Activated CD4-positive, alpha-beta T cell treated with anti-CD3 and anti-CD28 coated beads, Interleukin-2, amount 10 ng/mL, durations not matched to agents 7 days and 5 days (primary cell): ENCODE measurements at regions not wholly inside any gene's neighbourhood (a gene's known extent, or its start where the extent isn't known, plus 50 kb on each side); places are given as distances from the start of the nearest gene placed in this dataset.

Source experiments
- CTCF ChIA-PET: fragments of 350-600 bp; sonication (Branson Sonifier 250); formaldehyde crosslinking; loops from one replicate; lab custom pipeline; 2021; ENCODE audit warnings: antibody characterized with exemption; lab: Charles Lee
- POLR2A ChIA-PET: fragments of 350-600 bp; sonication (Branson Sonifier 250); formaldehyde crosslinking; loops from one replicate; lab custom pipeline; 2021; ENCODE audit warnings: antibody characterized with exemption; lab: Charles Lee
- DNase-seq: peaks from one replicate; pipeline ENCODE4 v3.0.0-alpha.2; 2020
- H3K27ac Mint-ChIP-seq: one replicate; pipeline ENCODE4 v1.8.0; 2021; ENCODE audit warnings: mild to moderate bottlenecking, moderate library complexity, mixed read lengths
- H3K27me3 Mint-ChIP-seq: one replicate; pipeline ENCODE4 v1.8.0; 2021; ENCODE audit warnings: mixed read lengths
- H3K36me3 Mint-ChIP-seq: one replicate; pipeline ENCODE4 v1.8.0; 2021; ENCODE audit warnings: low read depth, mixed read lengths
- H3K4me1 Mint-ChIP-seq: one replicate; pipeline ENCODE4 v1.8.0; 2021; ENCODE audit warnings: mixed read lengths
- H3K4me3 Mint-ChIP-seq: one replicate; pipeline ENCODE4 v1.8.0; 2021; ENCODE audit warnings: mild to moderate bottlenecking, moderate library complexity, mixed read lengths
- H3K9me3 Mint-ChIP-seq: one replicate; pipeline ENCODE4 v1.8.0; 2021; ENCODE audit warnings: mixed read lengths

GRCh38 chr4:61036071-61036684 is 163.9 kb upstream of the ADGRL3 start:
- POLR2A ChIA-PET = no interaction called here
- Mint-ChIP-seq H3K4me3 (no peak overlapping the region), H3K4me1 (no peaks in the 10 kb centered on the region), H3K27ac (no peak overlapping the region), H3K27me3 (no peaks in the 10 kb centered on the region), H3K36me3 (no peaks in the 10 kb centered on the region), H3K9me3 (peaks cover 6% of the 10 kb centered on the region)
- CTCF ChIA-PET = no interaction called here
- no peak for DNase-seq

- H3K4me1 Mint-ChIP-seq = no peaks in the 10 kb centered on the region
- POLR2A ChIA-PET = no interaction called here
- no peaks in the 10 kb centered on the region for H3K27me3 Mint-ChIP-seq
- no peak overlapping the region for H3K27ac Mint-ChIP-seq
- DNase-seq = no peak
- peaks cover 12% of the 10 kb centered on the region for H3K9me3 Mint-ChIP-seq
- no peak overlapping the region for H3K4me3 Mint-ChIP-seq
- CTCF ChIA-PET = no interaction called here
- H3K36me3 Mint-ChIP-seq = no peaks in the 10 kb centered on the region
These were observed 158.6 kb upstream of the ADGRL3 start for GRCh38 chr4:61041527-61041926.

GRCh38 chr4:61044837-61045236 is 155.3 kb upstream of the ADGRL3 start:
- ChIA-PET POLR2A (no interaction called here), CTCF (no interaction called here)
- no peak overlapping the region for H3K27ac Mint-ChIP-seq
- H3K4me1 Mint-ChIP-seq = no peaks in the 10 kb centered on the region
- H3K4me3 Mint-ChIP-seq = no peak overlapping the region
- no peaks in the 10 kb centered on the region for H3K27me3 Mint-ChIP-seq
- DNase-seq = no peak
- H3K9me3 Mint-ChIP-seq = peaks cover 13% of the 10 kb centered on the region
- H3K36me3 Mint-ChIP-seq = no peaks in the 10 kb centered on the region

- CTCF ChIA-PET = no interaction called here
- H3K36me3 Mint-ChIP-seq = no peaks in the 10 kb centered on the region
- no peaks in the 10 kb centered on the region for H3K4me1 Mint-ChIP-seq
- H3K9me3 Mint-ChIP-seq = peaks cover 10% of the 10 kb centered on the region
- H3K27ac Mint-ChIP-seq = no peak overlapping the region
- no peak overlapping the region for H3K4me3 Mint-ChIP-seq
- H3K27me3 Mint-ChIP-seq = no peaks in the 10 kb centered on the region
- POLR2A ChIA-PET = no interaction called here
- no peak for DNase-seq
These were observed 151.1 kb upstream of the ADGRL3 start for GRCh38 chr4:61049018-61049417.

GRCh38 chr4:61067381-61067780 is 132.7 kb upstream of the ADGRL3 start:
- no peaks in the 10 kb centered on the region for H3K4me1 Mint-ChIP-seq
- no peaks in the 10 kb centered on the region for H3K36me3 Mint-ChIP-seq
- no peak for DNase-seq
- POLR2A ChIA-PET = no interaction called here
- H3K27me3 Mint-ChIP-seq = no peaks in the 10 kb centered on the region
- CTCF ChIA-PET = no interaction called here
- no peak overlapping the region for H3K27ac Mint-ChIP-seq
- H3K4me3 Mint-ChIP-seq = no peak overlapping the region
- peaks cover 2% of the 10 kb centered on the region for H3K9me3 Mint-ChIP-seq

- no peaks in the 10 kb centered on the region for H3K4me1 Mint-ChIP-seq
- no peaks in the 10 kb centered on the region for H3K27me3 Mint-ChIP-seq
- H3K27ac Mint-ChIP-seq = no peak overlapping the region
- no peak for DNase-seq
- ChIA-PET CTCF (no interaction called here), POLR2A (no interaction called here)
- H3K36me3 Mint-ChIP-seq = no peaks in the 10 kb centered on the region
- H3K9me3 Mint-ChIP-seq = peaks cover 2% of the 10 kb centered on the region
- no peak overlapping the region for H3K4me3 Mint-ChIP-seq
These were observed 132.1 kb upstream of the ADGRL3 start for GRCh38 chr4:61068060-61068459.

GRCh38 chr4:61068745-61069144 is 131.4 kb upstream of the ADGRL3 start:
- DNase-seq = no peak
- no peak overlapping the region for H3K4me3 Mint-ChIP-seq
- no peaks in the 10 kb centered on the region for H3K27me3 Mint-ChIP-seq
- H3K27ac Mint-ChIP-seq = no peak overlapping the region
- POLR2A ChIA-PET = no interaction called here
- CTCF ChIA-PET = no interaction called here
- no peaks in the 10 kb centered on the region for H3K36me3 Mint-ChIP-seq
- H3K9me3 Mint-ChIP-seq = peaks cover 2% of the 10 kb centered on the region
- H3K4me1 Mint-ChIP-seq = no peaks in the 10 kb centered on the region

GRCh38 chr4:61070269-61070668 is 129.9 kb upstream of the ADGRL3 start:
- no peak overlapping the region for H3K4me3 Mint-ChIP-seq
- ChIA-PET CTCF (no interaction called here), POLR2A (no interaction called here)
- no peaks in the 10 kb centered on the region for H3K4me1 Mint-ChIP-seq
- H3K9me3 Mint-ChIP-seq = peaks cover 6% of the 10 kb centered on the region
- no peak overlapping the region for H3K27ac Mint-ChIP-seq
- H3K36me3 Mint-ChIP-seq = no peaks in the 10 kb centered on the region
- no peaks in the 10 kb centered on the region for H3K27me3 Mint-ChIP-seq
- DNase-seq = no peak

- no peak for DNase-seq
- peaks cover 6% of the 10 kb centered on the region for H3K9me3 Mint-ChIP-seq
- H3K27ac Mint-ChIP-seq = no peak overlapping the region
- ChIA-PET POLR2A (no interaction called here), CTCF (no interaction called here)
- H3K4me3 Mint-ChIP-seq = no peak overlapping the region
- H3K36me3 Mint-ChIP-seq = no peaks in the 10 kb centered on the region
- no peaks in the 10 kb centered on the region for H3K27me3 Mint-ChIP-seq
- no peaks in the 10 kb centered on the region for H3K4me1 Mint-ChIP-seq
These were observed 120.7 kb upstream of the ADGRL3 start for GRCh38 chr4:61079427-61079826.

- no peak overlapping the region for H3K27ac Mint-ChIP-seq
- H3K9me3 Mint-ChIP-seq = peaks cover 2% of the 10 kb centered on the region
- no peaks in the 10 kb centered on the region for H3K36me3 Mint-ChIP-seq
- no peaks in the 10 kb centered on the region for H3K4me1 Mint-ChIP-seq
- POLR2A ChIA-PET = no interaction called here
- no peak overlapping the region for H3K4me3 Mint-ChIP-seq
- CTCF ChIA-PET = no interaction called here
- DNase-seq = no peak
- no peaks in the 10 kb centered on the region for H3K27me3 Mint-ChIP-seq
These were observed 120.2 kb upstream of the ADGRL3 start for GRCh38 chr4:61079976-61080375.

GRCh38 chr4:61085534-61085933 is 114.6 kb upstream of the ADGRL3 start:
- Mint-ChIP-seq H3K4me3 (no peak overlapping the region), H3K27me3 (no peaks in the 10 kb centered on the region), H3K4me1 (no peaks in the 10 kb centered on the region), H3K27ac (no peak overlapping the region), H3K36me3 (no peaks in the 10 kb centered on the region), H3K9me3 (peaks cover 3% of the 10 kb centered on the region)
- CTCF ChIA-PET = no interaction called here
- POLR2A ChIA-PET = no interaction called here
- no peak for DNase-seq

- H3K27ac Mint-ChIP-seq = no peak overlapping the region
- no peaks in the 10 kb centered on the region for H3K27me3 Mint-ChIP-seq
- CTCF ChIA-PET = no interaction called here
These were observed 113.8 kb upstream of the ADGRL3 start for GRCh38 chr4:61086357-61086756.

GRCh38 chr4:61086979-61087378 is 113.1 kb upstream of the ADGRL3 start:
- Mint-ChIP-seq H3K4me1 (no peaks in the 10 kb centered on the region), H3K36me3 (no peaks in the 10 kb centered on the region), H3K27me3 (no peaks in the 10 kb centered on the region), H3K4me3 (no peak overlapping the region), H3K27ac (no peak overlapping the region), H3K9me3 (peaks cover 3% of the 10 kb centered on the region)
- POLR2A ChIA-PET = no interaction called here
- CTCF ChIA-PET = no interaction called here
- no peak for DNase-seq

More at GRCh38 chr4:61086357-61086756, 113.8 kb upstream of the ADGRL3 start:
- H3K4me3 Mint-ChIP-seq = no peak overlapping the region
- no peaks in the 10 kb centered on the region for H3K4me1 Mint-ChIP-seq
- peaks cover 3% of the 10 kb centered on the region for H3K9me3 Mint-ChIP-seq
- no peaks in the 10 kb centered on the region for H3K36me3 Mint-ChIP-seq
- POLR2A ChIA-PET = no interaction called here
- DNase-seq = no peak

GRCh38 chr4:61094854-61095598 is 105.1 kb upstream of the ADGRL3 start:
- Mint-ChIP-seq H3K27me3 (no peaks in the 10 kb centered on the region), H3K4me1 (no peaks in the 10 kb centered on the region), H3K4me3 (no peak overlapping the region), H3K36me3 (no peaks in the 10 kb centered on the region), H3K27ac (no peak overlapping the region), H3K9me3 (peaks cover 4% of the 10 kb centered on the region)
- POLR2A ChIA-PET = no interaction called here
- no peak for DNase-seq
- CTCF ChIA-PET = no interaction called here
